GM19455 (cell line): ENCODE measurements at regions not wholly inside any gene's neighbourhood (a gene's known extent, or its start where the extent isn't known, plus 50 kb on each side); places are given as distances from the start of the nearest gene placed in this dataset.

Experiments used
- ATAC-seq: cut with Tn5 transposase; IDR thresholded peaks from one replicate; pipeline ENCODE4 v1.9.1; 2021; ENCODE audit not compliant: unreplicated experiment

DNA sequence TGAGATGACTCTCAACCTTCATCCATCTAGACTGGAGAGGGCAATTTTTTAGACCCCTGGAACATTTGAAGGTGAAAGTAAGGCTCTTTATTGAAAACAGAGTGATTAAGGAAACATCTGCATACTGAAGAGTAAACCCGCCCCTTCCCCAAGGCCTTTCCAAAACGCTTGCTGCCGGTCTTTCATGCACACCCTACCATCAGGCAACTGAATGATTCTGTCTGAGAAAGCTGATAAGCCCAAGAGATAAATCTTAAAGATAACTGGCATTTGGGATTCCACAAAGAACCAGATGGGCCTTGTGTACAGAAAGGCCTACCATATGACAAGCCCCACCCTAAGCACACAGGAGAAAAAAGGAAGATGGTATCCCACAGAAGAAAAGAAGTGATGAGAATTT is 54.4 kb upstream of the PIK3R1 start:
- ATAC-seq = no peak

DNA sequence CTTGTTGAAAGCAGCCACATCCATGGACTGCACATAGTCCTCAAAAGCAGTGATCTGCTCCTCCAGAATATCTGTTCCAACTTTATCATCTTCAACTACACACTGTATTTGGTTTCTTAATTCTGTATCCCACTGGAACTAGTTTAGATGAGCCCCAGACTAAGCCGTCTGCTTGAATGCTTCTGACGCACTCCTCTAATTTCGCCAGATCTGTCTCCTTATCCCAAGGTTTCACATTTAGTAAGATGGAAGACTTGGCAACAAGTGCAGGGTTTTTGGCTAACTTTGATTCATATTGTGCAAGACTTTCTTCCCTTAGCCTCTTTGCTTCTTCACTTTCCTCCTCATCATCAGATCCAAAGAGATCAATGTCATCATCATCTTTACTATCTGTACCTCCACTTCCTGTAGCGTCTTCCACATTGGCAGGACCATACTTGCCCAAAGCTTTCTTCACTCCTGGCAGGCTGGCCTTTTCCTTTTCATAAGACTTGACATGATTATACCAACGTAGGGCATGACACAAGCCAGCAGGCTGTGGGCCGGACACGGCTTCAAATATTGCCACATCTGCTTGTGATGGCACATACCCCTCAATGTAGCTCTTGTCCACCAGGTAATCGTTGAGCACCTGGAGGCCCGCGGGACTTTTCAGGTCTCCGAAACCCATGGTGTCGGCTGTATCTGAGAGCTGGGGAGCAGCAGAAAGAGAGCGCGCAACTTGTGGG is 56.2 kb upstream of the PIK3R1 start:
- ATAC-seq = no peak

DNA sequence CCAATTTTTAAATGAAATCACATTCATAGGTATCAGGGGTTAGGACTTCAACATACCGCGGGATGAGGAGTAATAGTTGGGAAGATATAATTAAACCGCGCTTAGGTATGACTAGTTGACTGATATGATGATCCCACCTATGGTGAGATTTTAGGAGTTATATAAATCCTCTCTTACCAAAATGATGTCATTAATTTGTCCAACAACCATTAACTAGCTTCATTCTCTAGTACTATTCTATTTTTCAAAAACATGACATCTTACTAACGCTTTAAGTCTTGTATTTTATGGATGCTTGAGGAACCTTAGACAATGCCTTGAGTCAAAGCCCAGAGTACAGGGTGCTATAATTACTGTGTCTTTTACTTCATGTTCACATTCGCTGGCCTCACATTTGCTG is 59.6 kb upstream of the PIK3R1 start:
- ATAC-seq = no peak

DNA sequence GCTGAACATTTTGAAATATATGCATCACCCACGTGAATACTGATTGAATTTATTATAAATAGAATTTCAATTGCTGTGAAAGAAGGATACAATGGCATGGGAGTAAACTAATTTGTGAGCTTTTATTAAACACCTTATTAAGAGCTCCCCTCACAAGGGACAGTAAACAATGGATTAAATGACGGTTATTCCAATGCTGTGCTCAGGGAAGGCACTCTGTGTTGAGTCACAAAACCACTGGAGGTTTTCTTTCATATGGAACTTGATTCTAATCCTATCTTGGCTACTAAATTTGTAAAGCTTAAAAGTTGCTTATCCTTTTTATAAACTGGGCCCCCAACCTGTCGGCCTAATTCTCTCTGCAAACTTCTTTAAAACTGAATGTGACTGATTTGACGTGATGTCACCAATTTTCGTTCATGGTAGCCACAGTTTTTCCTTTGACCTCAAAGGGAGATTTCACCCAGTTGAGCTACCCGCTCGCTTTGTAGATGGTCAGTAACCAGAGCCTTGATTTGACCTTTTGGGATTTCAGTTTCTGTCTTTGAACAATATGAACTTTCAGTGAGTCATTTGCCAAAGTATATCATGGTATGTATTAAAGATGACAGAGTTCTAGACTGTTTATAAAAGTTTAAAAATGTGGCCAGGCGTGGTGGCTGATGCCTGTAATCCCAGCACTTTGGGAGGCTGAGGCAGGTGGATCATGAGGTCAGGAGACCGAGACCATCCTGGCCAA is 61.3 kb upstream of the PIK3R1 start:
- ATAC-seq = no peak

DNA sequence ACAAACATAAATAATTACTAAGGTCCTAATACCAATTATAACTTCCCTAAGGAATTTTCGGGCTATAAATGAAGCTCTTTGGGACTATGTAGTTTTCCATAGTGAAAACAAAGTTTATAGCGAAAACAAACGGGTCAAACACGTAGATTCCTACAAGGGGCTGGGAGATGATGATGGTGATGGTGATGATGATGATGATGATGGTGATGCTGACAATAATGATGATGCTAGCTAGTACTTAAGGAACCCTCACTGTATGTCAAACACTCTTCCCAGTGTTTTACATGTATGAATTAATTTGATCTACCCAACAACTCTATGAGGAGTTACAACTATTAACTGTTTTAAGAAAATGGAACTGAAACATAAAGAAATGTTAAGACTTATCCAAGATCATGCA is 63.7 kb upstream of the PIK3R1 start:
- no peak for ATAC-seq

DNA sequence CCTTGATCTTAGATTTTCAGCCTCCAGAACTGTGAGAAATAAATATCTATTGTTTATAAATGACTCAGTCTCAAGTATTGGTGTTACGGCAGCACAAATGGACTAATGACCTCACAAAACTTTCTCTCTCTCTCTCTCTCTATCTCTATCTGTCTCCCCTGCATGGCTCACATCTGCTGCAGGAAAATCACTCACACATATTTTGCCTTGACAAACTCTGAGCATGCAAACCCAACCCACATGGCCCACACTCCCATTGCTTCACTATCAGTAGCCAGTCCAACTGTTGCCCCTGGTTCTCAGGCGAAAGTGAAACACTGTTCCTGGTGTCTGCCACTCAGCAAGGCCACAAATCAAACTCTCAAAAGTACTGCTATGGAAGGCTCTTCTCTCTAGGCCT is 66.4 kb upstream of the PIK3R1 start:
- no peak for ATAC-seq

DNA sequence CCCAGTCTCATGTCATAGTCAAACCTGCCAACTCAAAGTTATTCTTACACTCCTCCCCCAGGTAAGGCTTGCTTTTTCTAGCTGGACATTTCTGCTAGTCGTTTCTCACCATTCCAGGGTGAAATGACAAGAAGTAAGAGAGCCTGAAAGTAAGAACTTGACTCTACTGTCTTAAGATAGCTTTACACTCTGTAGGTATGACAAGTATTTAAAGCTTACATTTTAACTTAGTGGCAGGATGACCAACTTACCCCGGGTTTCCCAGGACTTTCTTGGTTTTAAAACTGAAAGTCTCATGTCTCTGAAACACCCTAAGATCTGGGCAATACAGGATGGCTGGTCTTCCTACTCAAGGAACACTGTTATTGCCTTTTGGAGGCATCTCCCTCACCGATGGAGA is 67.5 kb upstream of the PIK3R1 start:
- ATAC-seq = no peak

DNA sequence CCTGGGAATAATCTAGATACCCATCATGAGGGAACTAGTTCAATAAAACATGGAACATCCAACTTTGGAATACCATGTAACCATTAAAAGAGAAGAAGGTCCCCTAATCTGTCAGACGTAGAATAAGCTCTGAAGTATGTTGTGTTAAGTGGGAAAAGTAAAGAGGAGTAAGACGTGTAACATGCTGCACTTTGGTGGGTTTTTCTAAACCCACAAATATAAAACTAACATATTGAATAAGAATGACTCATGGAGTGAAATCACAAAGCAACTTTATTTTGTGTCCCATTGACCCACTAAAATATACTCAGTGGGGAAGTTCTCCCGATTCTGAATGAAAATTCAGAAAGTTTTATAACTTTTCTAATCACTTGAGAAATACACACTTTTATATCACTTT is 67.9 kb upstream of the PIK3R1 start:
- ATAC-seq = no peak

DNA sequence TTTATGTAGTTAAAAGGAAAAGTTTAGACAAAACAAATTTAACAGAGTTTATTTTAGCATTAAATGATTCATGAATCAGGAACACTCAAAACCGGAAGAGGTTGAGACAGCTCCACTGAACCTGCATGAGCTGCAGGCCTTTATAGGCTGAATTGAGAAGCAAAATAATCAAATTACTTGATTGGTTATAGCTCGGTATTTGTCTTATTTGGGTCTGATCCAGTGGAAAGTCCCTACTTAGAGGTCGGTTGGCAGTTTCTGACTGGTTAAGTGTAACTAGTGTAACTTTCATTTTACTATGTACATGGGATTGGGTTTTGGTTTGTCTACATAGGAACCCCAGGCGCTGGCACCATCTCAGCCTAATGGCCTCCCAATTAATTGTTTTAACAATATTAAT is 74.1 kb upstream of the PIK3R1 start:
- ATAC-seq = no peak

DNA sequence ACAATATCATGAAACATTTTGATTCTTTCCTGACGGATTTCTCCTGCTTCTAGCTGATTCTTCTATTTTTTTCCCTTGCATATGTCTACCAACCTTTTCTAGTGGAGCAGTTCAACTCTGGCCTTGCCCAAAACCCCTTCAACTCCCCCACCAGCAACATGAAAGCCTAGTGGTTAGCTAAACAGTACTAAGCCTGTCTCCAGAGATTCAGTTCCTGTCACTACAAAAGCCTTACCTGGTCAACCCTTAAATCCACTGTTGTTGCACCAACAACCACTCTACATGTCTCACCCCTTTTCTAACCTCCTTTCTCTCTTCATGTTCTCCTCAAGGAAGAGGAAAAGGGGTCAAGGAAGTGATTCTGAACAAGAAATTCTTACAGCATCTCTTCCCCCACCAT is 74.8 kb upstream of the PIK3R1 start:
- ATAC-seq = no peak

DNA sequence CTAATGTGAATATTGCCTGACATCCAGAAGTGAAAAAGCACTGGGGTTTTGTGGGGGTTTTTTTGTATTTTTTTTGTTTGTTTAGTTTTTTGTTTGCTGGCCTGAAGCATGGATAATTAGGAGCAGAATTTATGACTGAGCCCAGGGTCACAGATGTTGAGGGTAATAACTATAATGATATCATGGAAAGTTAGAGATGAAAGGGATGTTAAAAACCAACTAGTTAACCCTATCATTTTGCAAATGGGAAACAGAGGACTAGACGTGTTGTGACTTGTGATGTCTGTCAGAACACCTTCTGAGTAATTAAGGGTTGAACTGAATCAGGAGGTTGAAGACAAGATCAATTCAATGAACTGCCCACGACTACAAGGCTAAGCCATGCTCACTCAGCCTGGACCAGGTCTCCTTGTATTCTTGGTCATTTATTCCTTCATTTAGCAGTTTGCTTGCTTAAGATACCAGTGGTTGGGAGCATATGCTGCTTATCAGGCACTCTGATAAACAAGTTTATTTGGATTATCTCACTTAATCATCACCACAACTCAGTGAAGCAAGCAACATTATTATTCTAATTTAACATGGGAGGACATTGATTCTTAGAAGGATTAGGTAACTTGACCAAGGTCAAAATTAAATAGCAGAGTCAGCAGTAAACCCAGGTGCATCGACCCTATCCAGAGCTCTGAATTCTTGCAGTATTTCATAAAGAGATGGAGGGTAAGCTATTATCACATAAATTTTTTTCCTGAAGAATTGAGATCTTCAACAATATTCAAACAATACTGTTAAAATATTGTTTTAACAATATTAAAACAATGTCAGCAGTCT is 75.7 kb upstream of the PIK3R1 start:
- no peak for ATAC-seq

DNA sequence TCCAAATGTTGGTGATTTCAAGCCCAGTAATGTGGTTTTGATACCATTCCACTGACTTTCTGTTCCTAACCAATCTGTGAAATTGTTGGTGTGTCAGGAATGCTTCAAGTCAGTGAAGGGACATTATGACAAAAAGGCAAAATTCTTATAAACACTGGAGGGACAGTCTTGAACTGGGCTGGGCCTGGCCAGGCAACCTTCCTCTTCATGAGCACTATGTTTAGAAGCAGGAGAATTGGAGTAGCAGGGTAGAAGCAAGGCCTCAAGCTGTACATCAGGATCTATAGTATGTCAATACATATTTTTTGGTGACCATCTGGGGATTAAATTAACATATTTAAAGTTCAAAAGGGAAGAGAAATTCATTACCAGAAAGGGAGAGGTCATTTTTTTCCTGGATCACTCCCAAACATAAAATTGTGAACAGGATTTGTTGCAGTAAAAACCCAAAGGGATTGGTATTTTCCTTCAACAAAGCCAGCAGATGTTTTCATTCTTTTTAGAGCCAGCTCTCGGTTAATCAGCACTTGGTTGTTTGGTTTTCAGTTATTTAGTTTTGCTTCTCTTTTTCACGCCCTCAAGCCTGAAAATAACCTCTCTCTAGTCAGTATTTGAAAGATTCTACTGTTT is 77.9 kb upstream of the PIK3R1 start:
- peak; percentile 45 for ATAC-seq

DNA sequence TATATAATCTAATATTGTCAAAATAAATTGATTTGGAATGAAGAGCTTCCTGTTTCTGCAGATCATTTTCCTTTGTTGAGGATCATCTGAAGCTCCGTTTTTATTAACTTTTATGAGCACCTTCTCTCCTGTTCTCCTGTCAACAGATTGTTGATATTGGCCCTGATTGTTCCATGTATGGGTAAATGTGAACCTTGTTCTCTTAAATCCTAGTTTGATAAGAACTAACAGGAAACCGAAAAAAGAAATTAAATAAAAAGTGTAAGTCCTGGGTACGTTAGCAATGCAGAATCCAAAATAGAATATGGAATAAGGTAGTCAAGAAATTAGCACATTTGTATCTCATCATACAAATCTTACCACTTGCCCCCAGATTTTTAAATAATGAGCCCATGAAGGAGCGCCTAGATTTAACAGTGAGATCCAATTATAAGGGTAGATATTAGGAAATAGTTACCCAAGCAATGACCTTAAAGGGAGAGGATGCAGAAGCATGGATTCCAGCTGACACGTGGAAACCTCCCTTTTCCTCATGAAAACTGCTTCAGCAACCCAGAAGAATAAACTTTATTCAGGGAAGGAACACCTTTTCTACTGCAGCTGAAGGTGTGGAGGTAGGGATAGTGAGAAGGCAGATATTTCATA is 80.8 kb upstream of the PIK3R1 start:
- no peak for ATAC-seq

DNA sequence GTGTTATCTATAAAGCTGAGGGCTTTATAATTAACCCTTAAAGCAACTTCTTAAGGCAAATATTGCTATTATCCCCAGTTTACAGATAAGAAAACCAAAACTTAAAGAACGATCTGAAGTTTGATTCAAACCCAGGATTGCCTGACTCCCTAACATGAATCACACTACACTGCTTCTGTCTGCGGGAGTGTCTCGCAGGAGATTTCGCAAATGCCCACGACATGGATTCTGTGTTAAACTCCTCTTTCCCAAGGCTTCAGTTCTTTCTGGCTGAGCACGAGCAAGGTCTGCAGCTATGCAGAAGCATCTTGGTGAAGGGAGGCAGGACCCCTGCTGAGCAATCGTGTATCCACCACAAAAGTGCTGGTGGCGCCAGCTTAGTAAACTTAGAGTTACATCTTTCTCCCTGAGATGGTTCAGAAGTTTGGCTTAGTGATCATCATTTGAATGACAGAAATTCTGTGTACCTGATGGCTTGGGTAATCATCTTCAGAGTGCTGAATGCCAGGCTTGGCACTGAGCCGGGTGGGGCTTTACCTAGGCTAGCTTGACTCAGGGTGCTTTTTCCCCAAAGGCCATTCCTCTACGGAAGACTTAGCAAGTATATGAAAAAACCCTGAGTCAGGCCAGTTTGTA is 81.4 kb upstream of the PIK3R1 start:
- no peak for ATAC-seq

DNA sequence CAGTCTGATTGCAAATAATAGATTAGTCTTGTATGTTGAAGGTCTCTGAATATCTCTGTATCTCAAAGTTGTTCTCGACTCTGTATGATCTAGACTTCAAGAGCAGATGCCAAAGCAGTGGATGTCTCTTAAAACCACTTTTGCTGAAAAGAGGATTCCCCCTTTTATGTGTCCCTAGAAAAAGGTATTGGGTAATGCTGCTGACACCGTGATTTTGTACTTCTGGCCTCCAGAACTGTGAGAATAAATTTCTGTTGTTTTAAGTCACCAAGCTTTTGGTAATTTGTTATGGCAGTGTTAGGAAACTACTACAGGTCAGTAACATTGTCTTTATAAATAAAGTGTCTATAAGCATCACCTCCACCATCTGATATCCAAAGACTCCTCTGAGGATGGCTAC is 85.3 kb upstream of the PIK3R1 start:
- no peak for ATAC-seq

DNA sequence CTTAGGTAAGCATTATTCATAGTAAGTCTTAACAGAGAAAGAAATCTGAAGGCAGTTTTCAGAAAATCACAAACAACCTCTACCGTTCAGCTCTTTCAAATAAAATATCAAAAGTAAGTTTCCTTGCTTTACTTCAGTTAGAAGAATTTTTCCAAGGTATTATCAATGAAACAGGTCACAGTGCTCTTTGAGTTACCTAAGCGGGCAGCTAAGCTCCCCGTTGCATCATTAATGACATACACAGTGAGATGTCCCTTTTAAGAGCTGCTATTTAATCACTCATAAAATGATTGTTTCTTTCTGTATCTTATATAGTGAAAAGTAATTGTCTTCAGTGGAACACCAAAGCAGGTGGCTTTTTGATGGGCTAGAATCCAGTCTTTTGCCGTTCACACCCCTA is 86.2 kb upstream of the PIK3R1 start:
- ATAC-seq = no peak

DNA sequence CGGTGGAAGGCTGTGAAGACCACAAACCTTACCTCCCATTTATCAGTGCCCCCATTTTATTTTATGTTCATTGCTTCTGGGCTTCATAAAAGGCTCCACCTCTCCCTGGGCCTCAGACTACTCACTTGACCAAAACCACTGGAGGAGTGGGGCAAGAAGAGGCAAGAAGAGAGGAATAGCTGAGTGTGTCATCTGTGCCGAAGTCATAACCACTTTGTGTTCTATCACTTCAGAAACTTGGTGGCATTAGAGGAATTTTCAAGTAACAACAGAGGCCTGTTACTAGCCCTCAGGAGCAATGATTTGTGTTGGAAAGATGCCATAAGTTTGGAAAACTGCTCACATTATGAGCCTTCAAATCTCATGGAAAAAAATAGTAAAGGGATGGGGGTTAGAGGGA is 88.7 kb upstream of the PIK3R1 start:
- no peak for ATAC-seq

DNA sequence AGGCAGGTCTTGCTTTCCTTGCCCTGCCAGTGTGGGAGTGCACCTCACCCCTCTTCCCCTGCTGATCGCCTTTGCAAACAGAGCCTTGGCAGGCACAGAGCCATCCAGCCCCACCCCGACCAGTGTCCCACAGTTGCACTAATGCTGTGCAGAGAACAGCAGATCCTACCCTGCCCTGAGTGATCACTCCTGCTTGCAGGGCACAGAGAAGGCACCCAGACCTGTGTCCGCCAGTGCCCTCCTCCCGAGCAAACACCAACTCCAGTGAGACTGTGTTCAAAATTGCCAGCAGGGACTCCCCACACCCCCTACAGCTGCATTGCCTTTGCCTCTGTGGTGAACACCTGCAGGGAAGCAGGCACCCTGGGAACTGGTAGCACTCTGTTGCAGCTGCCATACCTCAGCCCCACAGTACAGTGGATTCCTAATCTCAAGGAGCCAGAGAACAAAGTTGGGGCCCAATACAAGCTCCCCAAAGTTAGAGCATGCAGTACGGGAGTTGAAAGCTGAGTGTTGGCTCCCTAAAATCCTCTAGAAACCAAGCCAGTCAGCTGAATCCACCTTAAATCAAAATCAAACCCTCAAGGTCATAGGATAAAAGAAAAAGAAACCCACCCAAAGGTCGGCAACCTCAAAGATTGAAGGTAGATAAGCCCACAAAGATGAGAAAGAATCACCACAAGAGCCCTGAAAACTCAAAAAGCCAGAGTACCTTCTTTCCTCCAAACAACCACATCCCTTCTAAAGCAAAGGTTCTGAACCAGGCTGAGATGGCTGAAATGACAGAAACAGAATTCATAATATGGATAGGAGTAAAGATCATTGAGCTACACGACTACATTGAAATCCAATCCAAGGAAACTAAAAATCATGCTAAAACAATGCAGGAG is 92.9 kb upstream of the PIK3R1 start:
- no peak for ATAC-seq

DNA sequence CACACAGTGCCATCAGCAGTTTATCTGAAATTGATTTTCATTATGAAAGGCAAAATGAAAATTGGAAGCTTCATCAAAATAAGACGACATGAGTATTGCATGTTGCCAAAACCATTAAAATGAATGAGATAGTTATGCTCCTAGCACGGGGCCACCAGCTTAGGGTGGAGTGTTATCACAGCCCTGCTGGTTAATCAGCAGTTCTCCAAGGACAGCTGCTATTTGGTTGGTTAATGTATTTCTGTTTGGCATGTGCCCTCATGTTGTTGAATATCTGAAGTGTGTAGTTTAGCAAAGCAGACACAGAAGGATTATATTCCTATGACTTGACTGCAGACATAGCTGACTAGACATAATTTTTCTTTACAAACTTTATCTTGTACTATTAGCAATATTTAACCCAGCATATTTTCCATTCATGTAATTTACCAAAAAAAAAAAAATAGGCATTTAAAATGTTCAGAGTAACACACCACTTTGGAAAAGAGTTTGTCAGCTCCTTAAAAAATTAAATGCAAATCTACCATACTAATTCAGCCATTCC is 98.6 kb upstream of the PIK3R1 start:
- no peak for ATAC-seq
